PC-3 (cell line): ENCODE measurements at regions not wholly inside any gene's neighbourhood (a gene's known extent, or its start where the extent isn't known, plus 50 kb on each side); places are given as distances from the start of the nearest gene placed in this dataset.
"Not testable (repeated sequence)": the region's sequence is repeated elsewhere in the genome, so short reads cannot be mapped to it uniquely, and the experiment has no call there.

ENCODE experiments used
- ATAC-seq: fragments of 200-7000 bp; cut with Tn5 transposase; 2 replicates; pipeline ENCODE4 v1.9.1; 2020; ENCODE audit warnings: mild to moderate bottlenecking, moderate library complexity
- BruUV-seq: library from RNA; stranded (reverse); fragments of 400-500 nt; replicated peaks from 2 replicates; lab custom pipeline; 2021; lab: Mats Ljungman, UMichigan
- CTCF ChIA-PET: fragments of 300-600 bp; sonication (Branson Sonifier 250); formaldehyde crosslinking; loops from one replicate; lab custom pipeline; 2022; ENCODE audit warnings: antibody characterized with exemption; lab: Charles Lee
- POLR2A ChIA-PET: fragments of 300-600 bp; sonication (Branson Sonifier 250); formaldehyde crosslinking; loops from one replicate; lab custom pipeline; 2022; ENCODE audit warnings: antibody characterized with exemption; ENCODE audit not compliant: unreplicated experiment; lab: Charles Lee
- DNase-seq: peaks from one replicate; pipeline ENCODE4 v3.0.0-alpha.2; 2015
- H2AFZ ChIP-seq: fragments of 300-600 bp; sonication (generic); 2 replicates; pipeline ENCODE4 v1.6.0; 2016; ENCODE audit warnings: antibody characterized with exemption, low read length
- H3F3A ChIP-seq: fragments of 300-600 bp; sonication (generic); one replicate; pipeline ENCODE4 v1.6.0; 2017; ENCODE audit warnings: antibody characterized with exemption, low read length, control low read depth, mild to moderate bottlenecking; ENCODE audit not compliant: unreplicated experiment
- H3K27ac ChIP-seq: fragments of 300-600 bp; sonication (generic); 2 replicates; pipeline ENCODE4 v1.5.1; 2016; ENCODE audit warnings: mild to moderate bottlenecking, low read length
- H3K27me3 ChIP-seq: fragments of 300-600 bp; sonication (generic); 2 replicates; pipeline ENCODE4 v1.6.1; 2016; ENCODE audit warnings: low read length, mixed read lengths
- H3K36me3 ChIP-seq: fragments of 300-600 bp; sonication (generic); 2 replicates; pipeline ENCODE4 v1.6.1; 2016; ENCODE audit warnings: low read depth, mixed run types, low read length, mixed read lengths
- H3K4me1 ChIP-seq: fragments of 300-600 bp; sonication (generic); 2 replicates; pipeline ENCODE4 v1.5.1; 2016; ENCODE audit warnings: low read length; ENCODE audit not compliant: insufficient read depth
- H3K4me2 ChIP-seq: fragments of 300-600 bp; sonication (generic); 2 replicates; pipeline ENCODE4 v1.6.0; 2016; ENCODE audit warnings: low read length
- H3K4me3 ChIP-seq: fragments of 300-600 bp; sonication (generic); 2 replicates; pipeline ENCODE4 v1.5.1; 2016; ENCODE audit warnings: mild to moderate bottlenecking, low read length, mixed read lengths
- H3K79me2 ChIP-seq: fragments of 300-600 bp; sonication (generic); 2 replicates; pipeline ENCODE4 v1.6.1; 2017; ENCODE audit warnings: low read length, mixed read lengths
- H3K9ac ChIP-seq: fragments of 300-600 bp; sonication (generic); 2 replicates; pipeline ENCODE4 v1.6.0; 2016; ENCODE audit warnings: mild to moderate bottlenecking, low read length
- H3K9me2 ChIP-seq: fragments of 300-600 bp; sonication (generic); replicated peaks from 2 replicates; pipeline ENCODE4 v1.6.1; 2016; ENCODE audit warnings: mixed run types, low read length, mixed read lengths
- H3K9me3 ChIP-seq: fragments of 300-600 bp; sonication (generic); 2 replicates; pipeline ENCODE4 v1.6.1; 2016; ENCODE audit warnings: low read length, mixed read lengths
- H4K20me1 ChIP-seq: fragments of 300-600 bp; sonication (generic); 2 replicates; pipeline ENCODE4 v1.6.1; 2016; ENCODE audit warnings: low read length, mixed read lengths
- intact Hi-C: fragments of 100-400 bp; cut with micrococcal nuclease; formaldehyde crosslinking; loops from 2 replicates; pipeline ENCODE4 v1.9.0; 2023

GRCh38 chr9:64461885-64462284 lies 823.1 kb downstream of the FOXD4L5 start:
- CTCF ChIA-PET, H4K20me1 ChIP-seq, H3K4me1 ChIP-seq, H3K4me2 ChIP-seq, H3K4me3 ChIP-seq, BruUV-seq, H2AFZ ChIP-seq, H3K27ac ChIP-seq, H3K9me3 ChIP-seq, H3K9ac ChIP-seq, H3K9me2 ChIP-seq, H3F3A ChIP-seq, DNase-seq, intact Hi-C loops, POLR2A ChIA-PET, ATAC-seq, H3K79me2 ChIP-seq, H3K36me3 ChIP-seq, H3K27me3 ChIP-seq: not testable (repeated sequence)

GRCh38 chr9:64458642-64459041 lies 826.4 kb downstream of the FOXD4L5 start:
- not testable (repeated sequence) for ATAC-seq

GRCh38 chr9:64455107-64455648 lies 829.8 kb downstream of the FOXD4L5 start:
- H3K9me3 ChIP-seq, H3K36me3 ChIP-seq, H3K27me3 ChIP-seq, BruUV-seq, DNase-seq, H3K9me2 ChIP-seq, intact Hi-C loops, H3K4me2 ChIP-seq, H3K9ac ChIP-seq, H3K4me3 ChIP-seq, H3K79me2 ChIP-seq, H3K4me1 ChIP-seq, POLR2A ChIA-PET, CTCF ChIA-PET, H3F3A ChIP-seq, H4K20me1 ChIP-seq, H2AFZ ChIP-seq, ATAC-seq, H3K27ac ChIP-seq: not testable (repeated sequence)

More at GRCh38 chr9:64458642-64459041, 826.4 kb downstream of the FOXD4L5 start:
- H3K9ac ChIP-seq, intact Hi-C loops, H3K4me3 ChIP-seq, H3K27me3 ChIP-seq, H3K4me1 ChIP-seq, H3K9me2 ChIP-seq, BruUV-seq, CTCF ChIA-PET, DNase-seq, H2AFZ ChIP-seq, H3K36me3 ChIP-seq, H3K9me3 ChIP-seq, H3K4me2 ChIP-seq, H4K20me1 ChIP-seq, H3K27ac ChIP-seq, POLR2A ChIA-PET, H3F3A ChIP-seq, H3K79me2 ChIP-seq: not testable (repeated sequence)

GRCh38 chr9:64452134-64452533 lies 832.9 kb downstream of the FOXD4L5 start:
- H3K27ac ChIP-seq, intact Hi-C loops, POLR2A ChIA-PET, H3K36me3 ChIP-seq, DNase-seq, CTCF ChIA-PET, H3K4me2 ChIP-seq, H3K4me1 ChIP-seq, H3K27me3 ChIP-seq, H2AFZ ChIP-seq, H3K79me2 ChIP-seq, BruUV-seq, H3F3A ChIP-seq, ATAC-seq, H3K9ac ChIP-seq, H3K4me3 ChIP-seq, H3K9me3 ChIP-seq, H4K20me1 ChIP-seq, H3K9me2 ChIP-seq: not testable (repeated sequence)

GRCh38 chr9:64450654-64451053 lies 834.4 kb downstream of the FOXD4L5 start:
- H3K9ac ChIP-seq, ATAC-seq, H3K4me3 ChIP-seq, H3K27me3 ChIP-seq, H3K4me1 ChIP-seq, BruUV-seq, H4K20me1 ChIP-seq, POLR2A ChIA-PET, CTCF ChIA-PET, H3K27ac ChIP-seq, H2AFZ ChIP-seq, DNase-seq, intact Hi-C loops, H3F3A ChIP-seq, H3K36me3 ChIP-seq, H3K4me2 ChIP-seq, H3K79me2 ChIP-seq, H3K9me3 ChIP-seq, H3K9me2 ChIP-seq: not testable (repeated sequence)

GRCh38 chr9:64449025-64449424 lies 836.0 kb downstream of the FOXD4L5 start:
- H3K9ac ChIP-seq, BruUV-seq, H3K4me1 ChIP-seq, H3K9me2 ChIP-seq, H2AFZ ChIP-seq, H3K4me3 ChIP-seq, H3K27me3 ChIP-seq, H3K79me2 ChIP-seq, intact Hi-C loops, H3K4me2 ChIP-seq, DNase-seq, H3K36me3 ChIP-seq, POLR2A ChIA-PET, H3F3A ChIP-seq, H3K9me3 ChIP-seq, ATAC-seq, CTCF ChIA-PET, H3K27ac ChIP-seq, H4K20me1 ChIP-seq: not testable (repeated sequence)
